PC-3 (cell line): ENCODE measurements at regions not wholly inside any gene's neighbourhood (a gene's known extent, or its start where the extent isn't known, plus 50 kb on each side); places are given as distances from the start of the nearest gene placed in this dataset.
A peak's percentile ranks its signal among the peaks of the same experiment; 100 is the strongest.

Experiments
- ATAC-seq: fragments of 200-7000 bp; cut with Tn5 transposase; 2 replicates; pipeline ENCODE4 v1.9.1; 2020; ENCODE audit warnings: mild to moderate bottlenecking, moderate library complexity
- BruUV-seq: library from RNA; stranded (reverse); fragments of 400-500 nt; replicated peaks from 2 replicates; lab custom pipeline; 2021; lab: Mats Ljungman, UMichigan
- CTCF ChIA-PET: fragments of 300-600 bp; sonication (Branson Sonifier 250); formaldehyde crosslinking; loops from one replicate; lab custom pipeline; 2022; ENCODE audit warnings: antibody characterized with exemption; lab: Charles Lee
- POLR2A ChIA-PET: fragments of 300-600 bp; sonication (Branson Sonifier 250); formaldehyde crosslinking; loops from one replicate; lab custom pipeline; 2022; ENCODE audit warnings: antibody characterized with exemption; ENCODE audit not compliant: unreplicated experiment; lab: Charles Lee
- DNase-seq: peaks from one replicate; pipeline ENCODE4 v3.0.0-alpha.2; 2015
- H2AFZ ChIP-seq: fragments of 300-600 bp; sonication (generic); 2 replicates; pipeline ENCODE4 v1.6.0; 2016; ENCODE audit warnings: antibody characterized with exemption, low read length
- H3F3A ChIP-seq: fragments of 300-600 bp; sonication (generic); one replicate; pipeline ENCODE4 v1.6.0; 2017; ENCODE audit warnings: antibody characterized with exemption, low read length, control low read depth, mild to moderate bottlenecking; ENCODE audit not compliant: unreplicated experiment
- H3K27ac ChIP-seq: fragments of 300-600 bp; sonication (generic); 2 replicates; pipeline ENCODE4 v1.5.1; 2016; ENCODE audit warnings: mild to moderate bottlenecking, low read length
- H3K27me3 ChIP-seq: fragments of 300-600 bp; sonication (generic); 2 replicates; pipeline ENCODE4 v1.6.1; 2016; ENCODE audit warnings: low read length, mixed read lengths
- H3K36me3 ChIP-seq: fragments of 300-600 bp; sonication (generic); 2 replicates; pipeline ENCODE4 v1.6.1; 2016; ENCODE audit warnings: low read depth, mixed run types, low read length, mixed read lengths
- H3K4me1 ChIP-seq: fragments of 300-600 bp; sonication (generic); 2 replicates; pipeline ENCODE4 v1.5.1; 2016; ENCODE audit warnings: low read length; ENCODE audit not compliant: insufficient read depth
- H3K4me2 ChIP-seq: fragments of 300-600 bp; sonication (generic); 2 replicates; pipeline ENCODE4 v1.6.0; 2016; ENCODE audit warnings: low read length
- H3K4me3 ChIP-seq: fragments of 300-600 bp; sonication (generic); 2 replicates; pipeline ENCODE4 v1.5.1; 2016; ENCODE audit warnings: mild to moderate bottlenecking, low read length, mixed read lengths
- H3K79me2 ChIP-seq: fragments of 300-600 bp; sonication (generic); 2 replicates; pipeline ENCODE4 v1.6.1; 2017; ENCODE audit warnings: low read length, mixed read lengths
- H3K9ac ChIP-seq: fragments of 300-600 bp; sonication (generic); 2 replicates; pipeline ENCODE4 v1.6.0; 2016; ENCODE audit warnings: mild to moderate bottlenecking, low read length
- H3K9me2 ChIP-seq: fragments of 300-600 bp; sonication (generic); replicated peaks from 2 replicates; pipeline ENCODE4 v1.6.1; 2016; ENCODE audit warnings: mixed run types, low read length, mixed read lengths
- H3K9me3 ChIP-seq: fragments of 300-600 bp; sonication (generic); 2 replicates; pipeline ENCODE4 v1.6.1; 2016; ENCODE audit warnings: low read length, mixed read lengths
- H4K20me1 ChIP-seq: fragments of 300-600 bp; sonication (generic); 2 replicates; pipeline ENCODE4 v1.6.1; 2016; ENCODE audit warnings: low read length, mixed read lengths
- CTCF ChIP-seq: fragments of 300-600 bp; sonication (generic); conservative IDR thresholded peaks from 2 replicates; pipeline ENCODE4 v1.5.1; 2017; ENCODE audit warnings: antibody characterized with exemption, low read depth, mild to moderate bottlenecking, low read length
- EZH2 ChIP-seq: fragments of 300-600 bp; sonication (generic); IDR thresholded peaks from one replicate; pipeline ENCODE4 v1.6.1; 2017; ENCODE audit warnings: antibody characterized with exemption, mild to moderate bottlenecking, low read length; ENCODE audit not compliant: unreplicated experiment
- EZH2phosphoT487 ChIP-seq: fragments of 300-600 bp; sonication (generic); IDR thresholded peaks from 2 replicates; pipeline ENCODE4 v1.6.1; 2018; ENCODE audit warnings: mild to moderate bottlenecking, antibody characterized with exemption, low read length, borderline replicate concordance
- intact Hi-C: fragments of 100-400 bp; cut with micrococcal nuclease; formaldehyde crosslinking; loops from 2 replicates; pipeline ENCODE4 v1.9.0; 2023

- POLR2A ChIA-PET, result no interaction called here
- Histone ChIP-seq H3K27me3 (no peaks in the 10 kb centered on the region), H3K36me3 (no peaks in the 10 kb centered on the region; the same call in 1 of the 2 replicates), H3K9me3 (no peaks in the 10 kb centered on the region), H3K9me2 (no peaks in the 10 kb centered on the region), H3K4me1 (peaks cover 69% of the 10 kb centered on the region), H3F3A (peaks cover 7% of the 10 kb centered on the region), H3K4me3 (peak overlapping the region; percentile 20; the same call in 1 of the 2 replicates), H3K27ac (peak overlapping the region; percentile 56), H3K79me2 (no peaks in the 10 kb centered on the region), H3K4me2 (peak overlapping the region; percentile 73), H4K20me1 (no peaks in the 10 kb centered on the region), H3K9ac (no peak overlapping the region), H2AFZ (peak overlapping the region; percentile 32; the same call in 1 of the 2 replicates)
- CTCF ChIA-PET, result interaction anchor here (0.6 kb wide), 1 partner anchor 37 kb away, joined by 3 read pairs; no protein-coding TSS in a partner anchor
- DNase-seq (peak; percentile 60), ATAC-seq (peak; percentile 29)
- no peak for TF ChIP-seq EZH2phosphoT487
- TF ChIP-seq CTCF, result no peak
- no peak for TF ChIP-seq EZH2
- BruUV-seq, result no TSS peak
- intact Hi-C loops, result loop anchor here (5.0 kb wide), 1 partner anchor 54 kb away; no protein-coding TSS in a partner anchor
Measured at GRCh38 chr7:142440906-142441411, 183.1 kb upstream of the PRSS58 start.

DNA sequence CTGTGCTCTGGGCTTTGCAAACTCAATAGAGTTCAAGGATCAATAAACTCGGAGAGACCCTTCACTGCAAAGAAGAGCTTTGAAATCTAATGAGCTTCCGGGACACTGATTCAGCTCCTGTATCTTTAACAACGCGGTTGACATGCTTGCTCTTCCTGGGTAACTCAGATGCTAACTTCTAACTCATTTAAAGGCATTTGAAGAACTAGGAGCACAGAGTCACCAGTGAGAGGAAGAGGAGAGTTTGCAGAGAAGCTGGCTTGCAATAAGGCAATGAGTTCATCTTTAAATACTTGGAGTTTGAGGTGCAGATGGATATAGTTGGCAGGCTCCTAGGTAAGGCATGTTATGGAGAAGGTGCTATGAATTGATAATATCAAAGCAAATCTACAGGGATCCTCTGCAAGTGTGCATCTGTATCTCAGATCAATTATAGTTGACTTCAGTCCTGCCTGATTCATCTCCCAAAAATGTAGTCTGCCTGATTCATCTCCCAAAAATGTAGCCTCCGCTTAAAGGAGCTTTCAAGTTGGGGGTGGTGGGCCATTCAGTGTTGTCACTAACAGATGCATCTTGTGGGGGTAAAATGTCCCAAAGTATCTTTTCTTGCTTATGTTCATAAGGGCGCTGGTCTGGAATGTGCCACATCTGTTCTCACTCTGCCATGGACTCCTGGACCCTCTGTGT lies 182.5 kb upstream of the PRSS58 start:
- peaks cover 7% of the 10 kb centered on the region for H3F3A ChIP-seq
- CTCF ChIA-PET, result interaction anchor here (0.6 to 0.9 kb wide), 3 partner anchors 26 to 38 kb away, joined by 3 to 5 read pairs (median 3); no protein-coding TSS in a partner anchor
- peaks cover 69% of the 10 kb centered on the region for H3K4me1 ChIP-seq
- no TSS peak for BruUV-seq
- H3K9me2 ChIP-seq, result no peaks in the 10 kb centered on the region
- H4K20me1 ChIP-seq, result no peaks in the 10 kb centered on the region
- peak; percentile 54 for ATAC-seq
- peak overlapping the region; percentile 73 for H3K4me2 ChIP-seq
- no peaks in the 10 kb centered on the region; the same call in 1 of the 2 replicates for H3K36me3 ChIP-seq
- no peaks in the 10 kb centered on the region for H3K9me3 ChIP-seq
- intact Hi-C loops, result loop anchor here (5.0 kb wide), 1 partner anchor 53 kb away; no protein-coding TSS in a partner anchor
- no peak overlapping the region for H3K9ac ChIP-seq
- H3K4me3 ChIP-seq, result peak overlapping the region; percentile 20; the same call in 1 of the 2 replicates
- no peaks in the 10 kb centered on the region for H3K27me3 ChIP-seq
- POLR2A ChIA-PET, result interaction anchor here (0.6 kb wide), 1 partner anchor 26 kb away, joined by 3 read pairs; no protein-coding TSS in a partner anchor
- TF ChIP-seq EZH2, result no peak
- no peak for TF ChIP-seq EZH2phosphoT487
- TF ChIP-seq CTCF, result no peak
- no peaks in the 10 kb centered on the region for H3K79me2 ChIP-seq
- peak overlapping the region; percentile 39; the same call in 1 of the 2 replicates for H2AFZ ChIP-seq
- peak; percentile 95 for DNase-seq
- H3K27ac ChIP-seq, result peak overlapping the region; percentile 56
